H1 (cell line): ENCODE measurements at regions not wholly inside any gene's neighbourhood (a gene's known extent, or its start where the extent isn't known, plus 50 kb on each side); places are given as distances from the start of the nearest gene placed in this dataset.

ENCODE experiments used
- EP300 ChIP-seq, 2 experiments: IDR thresholded peaks; 1 replicate in 1 of 2; 2 replicates in 1 of 2; pipeline ENCODE4 v1.6.1; 2011 to 2012; ENCODE audit warnings: low read depth in 2 of 2, low read length in 2 of 2, mild to moderate bottlenecking in 2 of 2, borderline replicate concordance in 1 of 2, inconsistent platforms in 1 of 2, moderate library complexity in 1 of 2
- EZH2 ChIP-seq: fragments of 200-600 bp; sonication (generic); IDR thresholded peaks from 2 replicates; pipeline ENCODE4 v1.7.1; 2012; ENCODE audit warnings: low read depth, mild to moderate bottlenecking, moderate library complexity, low read length, inconsistent platforms; ENCODE audit not compliant: severe bottlenecking
- POLR2A ChIP-seq, 2 experiments: IDR thresholded peaks; 1 replicate in 1 of 2; 2 replicates in 1 of 2; pipeline ENCODE4 v1.6.1; 2011; ENCODE audit warnings: low read depth in 2 of 2, low read length in 2 of 2, mild to moderate bottlenecking in 2 of 2; ENCODE audit errors: control extremely low read depth in 1 of 2
- RAD21 ChIP-seq, 2 experiments: IDR thresholded peaks in 1 of 2; conservative IDR thresholded peaks in 1 of 2; 2 replicates each; pipeline ENCODE4 v1.6.1; 2011; ENCODE audit warnings: low read depth in 2 of 2, low read length in 2 of 2, improper control_type of control experiment in 1 of 2, inconsistent platforms in 1 of 2, mild to moderate bottlenecking in 1 of 2, moderate library complexity in 1 of 2
- SIN3A ChIP-seq, 2 experiments: IDR thresholded peaks in 1 of 2; conservative IDR thresholded peaks in 1 of 2; 2 replicates each; pipeline ENCODE4 v1.6.1; 2011 to 2012; ENCODE audit warnings: low read length in 2 of 2, improper control_type of control experiment in 1 of 2, low read depth in 1 of 2, mild to moderate bottlenecking in 1 of 2
- SP1 ChIP-seq: IDR thresholded peaks from 2 replicates; pipeline ENCODE4 v1.6.1; 2011; ENCODE audit warnings: low read depth, low read length
- SP2 ChIP-seq: IDR thresholded peaks from 2 replicates; pipeline ENCODE4 v1.6.1; 2012; ENCODE audit warnings: mild to moderate bottlenecking, low read length, inconsistent platforms
- SRF ChIP-seq: IDR thresholded peaks from 2 replicates; pipeline ENCODE4 v1.6.1; 2011; ENCODE audit warnings: mild to moderate bottlenecking, low read depth, low read length, moderate library complexity
- TEAD4 ChIP-seq: IDR thresholded peaks from 2 replicates; pipeline ENCODE4 v1.6.1; 2012; ENCODE audit warnings: low read depth, low read length, inconsistent platforms, mixed read lengths
- TF ChIP-seq, protein P1 (sequence below), 3 experiments: IDR thresholded peaks; 1 replicate in 2 of 3; 2 replicates in 1 of 3; pipeline versions ENCODE4 v1.5.1 to v1.6.1; 2011; ENCODE audit warnings: low read length in 3 of 3, mild to moderate bottlenecking in 3 of 3, inconsistent platforms in 2 of 3, low read depth in 1 of 3, moderate library complexity in 1 of 3; ENCODE audit not compliant: insufficient read depth in 1 of 3; ENCODE audit errors: control extremely low read depth in 1 of 3
- TF ChIP-seq, protein P2 (sequence below): IDR thresholded peaks from 2 replicates; pipeline ENCODE4 v1.6.1; 2011; ENCODE audit warnings: low read depth, mild to moderate bottlenecking, low read length; ENCODE audit not compliant: insufficient read depth

DNA sequence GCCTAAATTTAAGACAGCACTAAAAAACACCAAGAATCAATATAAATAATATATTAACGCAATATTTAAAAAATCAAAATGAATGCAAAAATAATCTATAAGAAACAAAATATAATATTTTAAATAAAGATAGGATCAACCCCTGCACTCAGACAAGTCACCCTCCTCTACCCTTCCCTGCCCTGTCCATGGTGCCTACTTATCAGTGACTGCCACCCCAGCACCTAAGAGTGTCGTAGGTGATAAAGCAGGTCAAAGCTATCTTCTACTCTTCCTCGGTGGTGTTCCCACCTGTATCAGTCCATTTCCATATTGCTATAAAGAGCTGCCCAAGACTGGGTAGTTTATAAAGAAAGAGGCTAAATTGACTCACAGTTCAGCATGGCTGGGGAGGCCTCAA, 251.9 kb downstream of the STIM2 start:
- TF ChIP-seq SP1: no peak
- no peak for TF ChIP-seq SP2
- TF ChIP-seq, protein P1, sequence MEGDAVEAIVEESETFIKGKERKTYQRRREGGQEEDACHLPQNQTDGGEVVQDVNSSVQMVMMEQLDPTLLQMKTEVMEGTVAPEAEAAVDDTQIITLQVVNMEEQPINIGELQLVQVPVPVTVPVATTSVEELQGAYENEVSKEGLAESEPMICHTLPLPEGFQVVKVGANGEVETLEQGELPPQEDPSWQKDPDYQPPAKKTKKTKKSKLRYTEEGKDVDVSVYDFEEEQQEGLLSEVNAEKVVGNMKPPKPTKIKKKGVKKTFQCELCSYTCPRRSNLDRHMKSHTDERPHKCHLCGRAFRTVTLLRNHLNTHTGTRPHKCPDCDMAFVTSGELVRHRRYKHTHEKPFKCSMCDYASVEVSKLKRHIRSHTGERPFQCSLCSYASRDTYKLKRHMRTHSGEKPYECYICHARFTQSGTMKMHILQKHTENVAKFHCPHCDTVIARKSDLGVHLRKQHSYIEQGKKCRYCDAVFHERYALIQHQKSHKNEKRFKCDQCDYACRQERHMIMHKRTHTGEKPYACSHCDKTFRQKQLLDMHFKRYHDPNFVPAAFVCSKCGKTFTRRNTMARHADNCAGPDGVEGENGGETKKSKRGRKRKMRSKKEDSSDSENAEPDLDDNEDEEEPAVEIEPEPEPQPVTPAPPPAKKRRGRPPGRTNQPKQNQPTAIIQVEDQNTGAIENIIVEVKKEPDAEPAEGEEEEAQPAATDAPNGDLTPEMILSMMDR (IDR thresholded peaks at IDR 0.05; ENCODE audit: control extremely low read depth in 1 of 3, insufficient read depth in 1 of 3, low read depth in 1 of 3, low read length in 3 of 3): no peak
- TF ChIP-seq SRF: no peak
- TF ChIP-seq SIN3A (conservative IDR thresholded peaks at IDR 0.05 in 1 of 2, IDR thresholded peaks at IDR 0.05 in 1 of 2; ENCODE audit: low read depth in 1 of 2, low read length in 2 of 2): no peak
- TF ChIP-seq, protein P2, sequence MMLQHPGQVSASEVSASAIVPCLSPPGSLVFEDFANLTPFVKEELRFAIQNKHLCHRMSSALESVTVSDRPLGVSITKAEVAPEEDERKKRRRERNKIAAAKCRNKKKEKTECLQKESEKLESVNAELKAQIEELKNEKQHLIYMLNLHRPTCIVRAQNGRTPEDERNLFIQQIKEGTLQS: no peak
- no peak for TF ChIP-seq EP300 (IDR thresholded peaks at IDR 0.05; ENCODE audit: borderline replicate concordance in 1 of 2, low read depth in 2 of 2, low read length in 2 of 2)
- TF ChIP-seq TEAD4: no peak
- TF ChIP-seq POLR2A (IDR thresholded peaks at IDR 0.05; ENCODE audit: control extremely low read depth in 1 of 2, low read depth in 2 of 2, low read length in 2 of 2): no peak
- no peak for TF ChIP-seq EZH2
- TF ChIP-seq RAD21 (IDR thresholded peaks at IDR 0.05 in 1 of 2, conservative IDR thresholded peaks at IDR 0.05 in 1 of 2; ENCODE audit: low read depth in 2 of 2, low read length in 2 of 2): no peak
